ENCODE measurements at regions not wholly inside any gene's neighbourhood (a gene's known extent, or its start where the extent isn't known, plus 50 kb on each side); places are given as distances from the start of the nearest gene placed in this dataset.

DNA sequence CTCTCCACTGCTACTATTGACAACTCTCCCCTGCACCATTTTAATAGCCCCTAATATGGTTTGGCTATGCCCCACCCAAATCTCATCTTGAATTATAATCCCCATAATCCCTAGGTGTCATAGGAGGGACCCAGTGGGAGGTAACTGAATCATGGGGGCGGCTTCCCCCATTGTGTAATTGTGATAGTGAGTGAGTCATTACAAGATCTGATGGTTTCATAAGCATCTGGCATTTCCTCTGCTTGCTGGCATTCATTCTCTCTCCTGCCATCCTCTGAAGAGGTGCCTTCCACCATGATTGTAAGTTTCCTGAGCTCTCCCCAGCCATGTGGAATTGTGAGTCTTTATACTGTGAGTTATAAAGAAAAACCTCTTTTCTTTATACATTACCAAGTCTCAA lies 74.1 kb upstream of the TCF21 start:
- no peak for TF ChIP-seq IKZF3 (tag by site-specific recombination; IDR thresholded peaks at IDR 0.05)
- no peak for TF ChIP-seq TCF7L2 (IDR thresholded peaks at IDR 0.05; ENCODE audit: borderline replicate concordance, low read depth, low read length)
- no peak for TF ChIP-seq HOXA7 (CRISPR knock-in tag; IDR thresholded peaks at IDR 0.05; ENCODE audit: borderline replicate concordance)
- no peak for TF ChIP-seq YY1 (tag by site-specific recombination; IDR thresholded peaks at IDR 0.05)
- TF ChIP-seq, protein P1, sequence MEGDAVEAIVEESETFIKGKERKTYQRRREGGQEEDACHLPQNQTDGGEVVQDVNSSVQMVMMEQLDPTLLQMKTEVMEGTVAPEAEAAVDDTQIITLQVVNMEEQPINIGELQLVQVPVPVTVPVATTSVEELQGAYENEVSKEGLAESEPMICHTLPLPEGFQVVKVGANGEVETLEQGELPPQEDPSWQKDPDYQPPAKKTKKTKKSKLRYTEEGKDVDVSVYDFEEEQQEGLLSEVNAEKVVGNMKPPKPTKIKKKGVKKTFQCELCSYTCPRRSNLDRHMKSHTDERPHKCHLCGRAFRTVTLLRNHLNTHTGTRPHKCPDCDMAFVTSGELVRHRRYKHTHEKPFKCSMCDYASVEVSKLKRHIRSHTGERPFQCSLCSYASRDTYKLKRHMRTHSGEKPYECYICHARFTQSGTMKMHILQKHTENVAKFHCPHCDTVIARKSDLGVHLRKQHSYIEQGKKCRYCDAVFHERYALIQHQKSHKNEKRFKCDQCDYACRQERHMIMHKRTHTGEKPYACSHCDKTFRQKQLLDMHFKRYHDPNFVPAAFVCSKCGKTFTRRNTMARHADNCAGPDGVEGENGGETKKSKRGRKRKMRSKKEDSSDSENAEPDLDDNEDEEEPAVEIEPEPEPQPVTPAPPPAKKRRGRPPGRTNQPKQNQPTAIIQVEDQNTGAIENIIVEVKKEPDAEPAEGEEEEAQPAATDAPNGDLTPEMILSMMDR (tag by site-specific recombination; IDR thresholded peaks at IDR 0.05) = no peak
- TF ChIP-seq FEZF1 (tag by site-specific recombination; IDR thresholded peaks at IDR 0.05) = no peak
- TF ChIP-seq, protein P2, sequence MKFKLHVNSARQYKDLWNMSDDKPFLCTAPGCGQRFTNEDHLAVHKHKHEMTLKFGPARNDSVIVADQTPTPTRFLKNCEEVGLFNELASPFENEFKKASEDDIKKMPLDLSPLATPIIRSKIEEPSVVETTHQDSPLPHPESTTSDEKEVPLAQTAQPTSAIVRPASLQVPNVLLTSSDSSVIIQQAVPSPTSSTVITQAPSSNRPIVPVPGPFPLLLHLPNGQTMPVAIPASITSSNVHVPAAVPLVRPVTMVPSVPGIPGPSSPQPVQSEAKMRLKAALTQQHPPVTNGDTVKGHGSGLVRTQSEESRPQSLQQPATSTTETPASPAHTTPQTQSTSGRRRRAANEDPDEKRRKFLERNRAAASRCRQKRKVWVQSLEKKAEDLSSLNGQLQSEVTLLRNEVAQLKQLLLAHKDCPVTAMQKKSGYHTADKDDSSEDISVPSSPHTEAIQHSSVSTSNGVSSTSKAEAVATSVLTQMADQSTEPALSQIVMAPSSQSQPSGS (tag by site-specific recombination; IDR thresholded peaks at IDR 0.05; ENCODE audit: low read depth) = no peak
- TF ChIP-seq, protein P3, sequence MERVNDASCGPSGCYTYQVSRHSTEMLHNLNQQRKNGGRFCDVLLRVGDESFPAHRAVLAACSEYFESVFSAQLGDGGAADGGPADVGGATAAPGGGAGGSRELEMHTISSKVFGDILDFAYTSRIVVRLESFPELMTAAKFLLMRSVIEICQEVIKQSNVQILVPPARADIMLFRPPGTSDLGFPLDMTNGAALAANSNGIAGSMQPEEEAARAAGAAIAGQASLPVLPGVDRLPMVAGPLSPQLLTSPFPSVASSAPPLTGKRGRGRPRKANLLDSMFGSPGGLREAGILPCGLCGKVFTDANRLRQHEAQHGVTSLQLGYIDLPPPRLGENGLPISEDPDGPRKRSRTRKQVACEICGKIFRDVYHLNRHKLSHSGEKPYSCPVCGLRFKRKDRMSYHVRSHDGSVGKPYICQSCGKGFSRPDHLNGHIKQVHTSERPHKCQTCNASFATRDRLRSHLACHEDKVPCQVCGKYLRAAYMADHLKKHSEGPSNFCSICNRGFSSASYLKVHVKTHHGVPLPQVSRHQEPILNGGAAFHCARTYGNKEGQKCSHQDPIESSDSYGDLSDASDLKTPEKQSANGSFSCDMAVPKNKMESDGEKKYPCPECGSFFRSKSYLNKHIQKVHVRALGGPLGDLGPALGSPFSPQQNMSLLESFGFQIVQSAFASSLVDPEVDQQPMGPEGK (tag by site-specific recombination; IDR thresholded peaks at IDR 0.05) = no peak
- no peak for TF ChIP-seq ZNF19 (tag by site-specific recombination; IDR thresholded peaks at IDR 0.05; ENCODE audit: low read depth)
- no peak for TF ChIP-seq ZSCAN23 (tag by site-specific recombination; IDR thresholded peaks at IDR 0.05)
- TF ChIP-seq, protein P4, sequence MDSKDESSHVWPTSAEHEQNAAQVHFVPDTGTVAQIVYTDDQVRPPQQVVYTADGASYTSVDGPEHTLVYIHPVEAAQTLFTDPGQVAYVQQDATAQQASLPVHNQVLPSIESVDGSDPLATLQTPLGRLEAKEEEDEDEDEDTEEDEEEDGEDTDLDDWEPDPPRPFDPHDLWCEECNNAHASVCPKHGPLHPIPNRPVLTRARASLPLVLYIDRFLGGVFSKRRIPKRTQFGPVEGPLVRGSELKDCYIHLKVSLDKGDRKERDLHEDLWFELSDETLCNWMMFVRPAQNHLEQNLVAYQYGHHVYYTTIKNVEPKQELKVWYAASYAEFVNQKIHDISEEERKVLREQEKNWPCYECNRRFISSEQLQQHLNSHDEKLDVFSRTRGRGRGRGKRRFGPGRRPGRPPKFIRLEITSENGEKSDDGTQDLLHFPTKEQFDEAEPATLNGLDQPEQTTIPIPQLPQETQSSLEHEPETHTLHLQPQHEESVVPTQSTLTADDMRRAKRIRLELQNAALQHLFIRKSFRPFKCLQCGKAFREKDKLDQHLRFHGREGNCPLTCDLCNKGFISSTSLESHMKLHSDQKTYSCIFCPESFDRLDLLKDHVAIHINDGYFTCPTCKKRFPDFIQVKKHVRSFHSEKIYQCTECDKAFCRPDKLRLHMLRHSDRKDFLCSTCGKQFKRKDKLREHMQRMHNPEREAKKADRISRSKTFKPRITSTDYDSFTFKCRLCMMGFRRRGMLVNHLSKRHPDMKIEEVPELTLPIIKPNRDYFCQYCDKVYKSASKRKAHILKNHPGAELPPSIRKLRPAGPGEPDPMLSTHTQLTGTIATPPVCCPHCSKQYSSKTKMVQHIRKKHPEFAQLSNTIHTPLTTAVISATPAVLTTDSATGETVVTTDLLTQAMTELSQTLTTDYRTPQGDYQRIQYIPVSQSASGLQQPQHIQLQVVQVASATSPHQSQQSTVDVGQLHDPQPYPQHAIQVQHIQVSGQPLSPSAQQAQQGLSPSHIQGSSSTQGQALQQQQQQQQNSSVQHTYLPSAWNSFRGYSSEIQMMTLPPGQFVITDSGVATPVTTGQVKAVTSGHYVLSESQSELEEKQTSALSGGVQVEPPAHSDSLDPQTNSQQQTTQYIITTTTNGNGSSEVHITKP (tag by site-specific recombination; IDR thresholded peaks at IDR 0.05) = no peak
- TF ChIP-seq KLF7 (tag by site-specific recombination; IDR thresholded peaks at IDR 0.05; ENCODE audit: borderline replicate concordance) = no peak

All from HEK293 (cell line).